IPS-18a (cell line): ENCODE measurements at regions not wholly inside any gene's neighbourhood (a gene's known extent, or its start where the extent isn't known, plus 50 kb on each side); places are given as distances from the start of the nearest gene placed in this dataset.

Experiments used
- H3K27ac ChIP-seq: one replicate; pipeline ENCODE4 v1.5.1; 2013; ENCODE audit warnings: low read length
- H3K27me3 ChIP-seq: one replicate; pipeline ENCODE4 v1.6.1; 2013; ENCODE audit warnings: mild to moderate bottlenecking, low read length; ENCODE audit not compliant: control insufficient read depth, insufficient read depth
- H3K36me3 ChIP-seq: one replicate; pipeline ENCODE4 v1.6.1; 2013; ENCODE audit warnings: low read depth, low read length; ENCODE audit not compliant: control insufficient read depth
- H3K4me1 ChIP-seq: one replicate; pipeline ENCODE4 v1.6.1; 2013; ENCODE audit warnings: low read depth, low read length; ENCODE audit not compliant: control insufficient read depth
- H3K4me3 ChIP-seq: one replicate; pipeline ENCODE4 v1.5.1; 2013; ENCODE audit warnings: low read length
- H3K9ac ChIP-seq: one replicate; pipeline ENCODE4 v1.6.1; 2013; ENCODE audit warnings: mild to moderate bottlenecking, low read length, moderate library complexity
- H3K9me3 ChIP-seq: one replicate; pipeline ENCODE4 v1.6.1; 2013; ENCODE audit warnings: low read depth, low read length; ENCODE audit not compliant: control insufficient read depth

DNA sequence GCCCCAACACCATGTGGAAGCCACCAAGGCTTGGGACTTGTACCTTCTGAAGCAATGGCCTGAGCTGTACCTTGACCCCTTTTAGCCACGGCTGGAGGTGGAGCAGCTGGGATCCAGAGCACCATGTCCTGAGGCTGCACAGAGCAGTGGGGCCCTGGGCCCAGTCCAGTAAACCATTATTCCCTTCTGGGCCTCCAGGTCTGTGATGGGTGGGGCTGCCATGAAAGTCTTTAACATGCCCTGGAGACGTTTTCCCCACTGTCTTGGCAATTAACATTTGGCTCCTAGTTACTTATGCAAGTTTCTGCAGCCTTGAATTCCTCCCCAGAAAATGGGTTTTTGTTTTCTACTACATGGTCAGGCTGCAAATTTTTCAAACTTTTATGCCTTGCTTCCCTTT, 323.7 kb upstream of the ZP4 start:
- peaks cover 16% of the 10 kb centered on the region for H3K9me3 ChIP-seq
- H3K36me3 ChIP-seq: no peaks in the 10 kb centered on the region
- H3K27me3 ChIP-seq: no peaks in the 10 kb centered on the region
- H3K27ac ChIP-seq: no peak overlapping the region
- H3K4me1 ChIP-seq: no peaks in the 10 kb centered on the region
- H3K4me3 ChIP-seq: no peak overlapping the region
- no peak overlapping the region for H3K9ac ChIP-seq

DNA sequence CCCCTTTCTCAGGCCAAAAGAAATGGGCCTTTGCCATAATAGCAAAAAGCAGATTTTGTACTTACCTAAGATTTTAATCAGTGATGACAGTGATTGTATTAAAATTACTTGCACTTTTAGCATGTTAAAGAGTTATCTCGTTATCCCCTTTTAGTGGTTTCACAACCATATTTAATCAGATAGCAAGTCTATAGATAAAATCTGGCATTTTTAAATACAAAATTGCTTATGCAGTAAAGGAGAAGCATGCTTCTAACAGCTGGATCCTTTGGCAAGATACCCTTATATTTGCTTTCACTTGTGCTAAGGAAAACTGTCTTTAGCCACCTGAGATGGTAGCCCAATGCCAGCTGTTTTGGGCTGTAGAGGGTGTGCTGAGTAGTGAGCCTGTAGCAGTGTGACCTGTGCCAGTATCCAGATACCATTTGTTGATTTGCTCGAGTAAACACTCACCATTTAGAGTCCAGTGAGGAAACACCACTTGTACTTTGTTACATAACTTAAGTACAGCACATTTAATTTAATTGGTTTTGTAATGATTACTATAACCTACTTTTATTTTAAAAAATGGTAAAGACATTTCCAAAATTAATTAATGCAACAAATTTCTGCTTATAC, 314.4 kb upstream of the ZP4 start:
- peaks cover 3% of the 10 kb centered on the region for H3K9me3 ChIP-seq
- no peaks in the 10 kb centered on the region for H3K27me3 ChIP-seq
- no peak overlapping the region for H3K9ac ChIP-seq
- no peaks in the 10 kb centered on the region for H3K4me1 ChIP-seq
- H3K4me3 ChIP-seq: no peak overlapping the region
- H3K27ac ChIP-seq: no peak overlapping the region
- no peaks in the 10 kb centered on the region for H3K36me3 ChIP-seq

DNA sequence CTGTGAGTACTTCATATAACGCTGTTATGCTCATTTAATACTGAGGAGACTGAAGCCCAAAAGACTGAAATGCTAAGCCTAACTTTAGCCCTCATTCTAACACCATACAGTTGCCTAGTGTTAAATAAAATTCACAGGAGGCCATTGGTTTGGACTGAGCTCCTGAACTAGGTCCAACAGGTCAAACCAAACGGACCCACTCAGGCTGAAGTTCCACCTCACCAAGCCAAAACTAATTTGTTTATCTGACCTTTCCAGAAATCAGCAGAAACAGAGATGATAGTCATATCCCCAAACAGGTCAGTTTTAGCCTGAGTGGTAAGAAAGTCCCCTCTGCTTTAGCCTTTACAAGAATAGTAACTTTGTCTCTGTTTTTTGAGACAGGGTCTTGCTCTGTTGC, 311.3 kb upstream of the ZP4 start:
- no peaks in the 10 kb centered on the region for H3K9me3 ChIP-seq
- no peaks in the 10 kb centered on the region for H3K36me3 ChIP-seq

GRCh38 chr1:238199325-238199724, 308.6 kb upstream of the ZP4 start:
- Histone ChIP-seq H3K9ac (no peak overlapping the region), H3K9me3 (no peaks in the 10 kb centered on the region), H3K4me1 (peaks cover 8% of the 10 kb centered on the region), H3K36me3 (no peaks in the 10 kb centered on the region), H3K4me3 (no peak overlapping the region), H3K27ac (no peak overlapping the region), H3K27me3 (no peaks in the 10 kb centered on the region)

More for the DNA sequence above, 311.3 kb upstream of the ZP4 start:
- no peaks in the 10 kb centered on the region for H3K27me3 ChIP-seq
- H3K27ac ChIP-seq: no peak overlapping the region
- no peak overlapping the region for H3K4me3 ChIP-seq
- H3K9ac ChIP-seq: no peak overlapping the region
- H3K4me1 ChIP-seq: peaks cover 8% of the 10 kb centered on the region

GRCh38 chr1:238196516-238196915, 305.8 kb upstream of the ZP4 start:
- H3K36me3 ChIP-seq: no peaks in the 10 kb centered on the region
- H3K4me3 ChIP-seq: no peak overlapping the region
- no peak overlapping the region for H3K9ac ChIP-seq
- peaks cover 8% of the 10 kb centered on the region for H3K4me1 ChIP-seq
- no peaks in the 10 kb centered on the region for H3K9me3 ChIP-seq
- no peaks in the 10 kb centered on the region for H3K27me3 ChIP-seq
- no peak overlapping the region for H3K27ac ChIP-seq

GRCh38 chr1:238191170-238191569, 300.4 kb upstream of the ZP4 start:
- Histone ChIP-seq H3K9ac (no peak overlapping the region), H3K4me1 (no peaks in the 10 kb centered on the region), H3K36me3 (no peaks in the 10 kb centered on the region), H3K27me3 (no peaks in the 10 kb centered on the region), H3K27ac (no peak overlapping the region), H3K9me3 (no peaks in the 10 kb centered on the region), H3K4me3 (no peak overlapping the region)

DNA sequence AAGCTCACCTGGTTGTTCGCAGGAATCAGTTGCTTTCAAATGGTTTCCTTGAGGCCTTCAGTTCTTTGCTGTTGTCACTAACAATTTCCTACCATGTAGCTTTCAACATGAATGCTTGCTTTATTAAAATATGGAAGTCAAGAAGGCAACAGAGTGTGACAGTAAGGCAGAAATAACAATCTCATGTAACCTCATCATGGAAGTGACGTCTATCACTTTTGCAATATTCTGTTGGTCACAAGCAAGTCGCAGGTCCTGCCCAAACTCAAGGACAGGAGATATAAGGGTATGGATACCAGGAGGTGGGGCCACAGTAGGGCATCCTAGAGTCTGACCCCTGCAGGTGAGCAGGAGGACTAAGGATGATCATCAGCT, 296.8 kb upstream of the ZP4 start:
- no peaks in the 10 kb centered on the region for H3K27me3 ChIP-seq
- no peak overlapping the region for H3K27ac ChIP-seq
- no peak overlapping the region for H3K9ac ChIP-seq
- no peak overlapping the region for H3K4me3 ChIP-seq
- no peaks in the 10 kb centered on the region for H3K9me3 ChIP-seq
- H3K36me3 ChIP-seq: no peaks in the 10 kb centered on the region
- no peaks in the 10 kb centered on the region for H3K4me1 ChIP-seq

- Histone ChIP-seq H3K36me3 (no peaks in the 10 kb centered on the region), H3K4me1 (no peaks in the 10 kb centered on the region), H3K27me3 (no peaks in the 10 kb centered on the region), H3K9me3 (no peaks in the 10 kb centered on the region), H3K9ac (no peak overlapping the region), H3K27ac (no peak overlapping the region), H3K4me3 (no peak overlapping the region)
Observed at GRCh38 chr1:238186887-238187574, 296.3 kb upstream of the ZP4 start.

DNA sequence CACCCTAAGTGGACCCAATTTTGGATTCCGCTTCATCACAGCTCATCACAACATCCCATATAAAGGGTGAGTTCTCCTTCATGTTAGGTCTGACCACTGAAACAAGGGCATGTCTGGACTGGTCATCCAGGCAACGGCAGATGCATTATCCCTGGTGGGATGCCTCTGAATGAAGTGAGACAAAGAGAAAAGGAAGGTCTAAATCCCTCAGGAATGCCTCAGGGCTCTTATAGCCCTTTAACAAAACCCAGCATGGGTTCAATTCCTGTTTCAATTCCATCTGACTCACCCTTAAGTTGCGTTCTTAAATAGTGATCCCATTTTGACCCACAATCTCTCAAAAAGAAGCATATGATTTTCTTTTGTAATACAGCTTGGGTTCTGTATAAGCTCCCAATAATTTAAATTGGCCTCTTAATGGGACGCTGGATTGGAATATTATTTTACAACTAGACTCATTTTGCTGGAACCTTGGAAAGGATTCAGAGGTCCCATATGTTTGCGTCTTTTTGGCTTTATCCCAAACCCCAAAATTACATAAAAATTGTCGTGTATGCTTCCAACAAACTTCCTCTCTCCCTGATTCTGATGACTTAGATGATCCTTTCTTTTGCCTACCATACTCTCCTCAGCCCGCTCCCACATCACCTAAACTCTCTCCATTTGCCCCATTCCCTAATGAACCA, 287.4 kb upstream of the ZP4 start:
- no peaks in the 10 kb centered on the region for H3K36me3 ChIP-seq
- peaks cover 15% of the 10 kb centered on the region for H3K4me1 ChIP-seq
- no peak overlapping the region for H3K4me3 ChIP-seq
- H3K9ac ChIP-seq: no peak overlapping the region
- H3K27me3 ChIP-seq: no peaks in the 10 kb centered on the region
- H3K9me3 ChIP-seq: no peaks in the 10 kb centered on the region
- H3K27ac ChIP-seq: no peak overlapping the region

DNA sequence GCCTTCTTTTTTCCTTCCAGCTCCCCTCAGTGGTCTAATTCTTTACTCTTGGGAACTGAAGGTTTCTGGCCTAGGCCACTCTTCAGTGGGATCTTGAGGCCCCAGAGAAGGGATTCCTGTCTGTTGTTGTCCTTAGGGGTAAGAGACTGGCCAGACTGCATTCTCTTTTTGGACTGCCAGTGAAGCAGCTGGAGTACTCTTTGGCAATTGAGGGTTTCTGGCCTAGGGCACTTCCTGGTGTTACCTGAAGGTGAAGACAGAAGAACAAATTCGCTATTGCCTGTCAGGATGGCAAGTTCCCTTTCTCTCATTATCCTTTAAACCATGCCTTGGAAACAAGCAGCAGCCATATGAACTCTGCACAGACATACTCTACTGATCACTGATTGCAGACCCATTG, 286.6 kb upstream of the ZP4 start:
- H3K36me3 ChIP-seq: no peaks in the 10 kb centered on the region
- no peak overlapping the region for H3K27ac ChIP-seq
- no peak overlapping the region for H3K9ac ChIP-seq
- H3K4me1 ChIP-seq: peaks cover 15% of the 10 kb centered on the region
- H3K4me3 ChIP-seq: no peak overlapping the region
- no peaks in the 10 kb centered on the region for H3K9me3 ChIP-seq
- no peaks in the 10 kb centered on the region for H3K27me3 ChIP-seq

- H3K36me3 ChIP-seq: no peaks in the 10 kb centered on the region
- H3K9ac ChIP-seq: no peak overlapping the region
Observed at GRCh38 chr1:238176441-238176840, 285.7 kb upstream of the ZP4 start.

DNA sequence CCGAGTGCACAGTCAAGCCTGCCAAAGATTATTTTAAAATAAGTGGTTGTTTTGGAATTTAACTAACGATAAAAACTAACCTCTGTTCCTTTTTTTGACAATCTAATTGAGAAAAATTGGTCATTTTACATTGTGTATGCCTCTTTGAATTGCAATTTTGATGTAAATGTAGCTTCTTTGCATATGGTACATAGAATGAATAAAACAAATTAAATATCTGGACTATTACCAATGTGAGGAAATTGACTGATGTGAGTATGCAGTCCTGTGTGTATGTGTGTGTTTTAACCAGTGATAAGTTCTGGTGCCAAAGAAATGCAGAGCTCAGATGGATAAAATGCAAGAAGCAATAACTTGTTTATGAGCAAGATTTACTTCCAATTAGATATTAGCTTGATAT, 281.3 kb upstream of the ZP4 start:
- no peaks in the 10 kb centered on the region for H3K27me3 ChIP-seq
- H3K4me3 ChIP-seq: no peak overlapping the region
- no peak overlapping the region for H3K9ac ChIP-seq
- H3K27ac ChIP-seq: no peak overlapping the region
- no peaks in the 10 kb centered on the region for H3K36me3 ChIP-seq
- H3K9me3 ChIP-seq: no peaks in the 10 kb centered on the region
- no peaks in the 10 kb centered on the region for H3K4me1 ChIP-seq

More at GRCh38 chr1:238176441-238176840, 285.7 kb upstream of the ZP4 start:
- Histone ChIP-seq H3K27me3 (no peaks in the 10 kb centered on the region), H3K27ac (no peak overlapping the region), H3K4me3 (no peak overlapping the region), H3K4me1 (peaks cover 15% of the 10 kb centered on the region), H3K9me3 (no peaks in the 10 kb centered on the region)
